HEK293 (cell line): ENCODE measurements at regions not wholly inside any gene's neighbourhood (a gene's known extent, or its start where the extent isn't known, plus 50 kb on each side); places are given as distances from the start of the nearest gene placed in this dataset.

Source experiments
- HOXA7 ChIP-seq: sonication (generic); formaldehyde crosslinking; IDR thresholded peaks from 2 replicates; pipeline ENCODE4 v1.8.1; 2022; ENCODE audit warnings: missing genetic modification reagents, borderline replicate concordance
- TCF7L2 ChIP-seq: IDR thresholded peaks from 2 replicates; pipeline ENCODE4 v1.6.1; 2011; ENCODE audit warnings: low read depth, mild to moderate bottlenecking, inconsistent platforms, low read length, moderate library complexity, borderline replicate concordance
- YY1 ChIP-seq: fragments of 450-650 bp; formaldehyde crosslinking; IDR thresholded peaks from 2 replicates; pipeline ENCODE4 v1.5.1; 2018; ENCODE audit warnings: missing biosample characterization, missing genetic modification characterization
- ZBTB8A ChIP-seq: fragments of 450-650 bp; formaldehyde crosslinking; IDR thresholded peaks from 2 replicates; pipeline ENCODE4 v1.5.1; 2016; ENCODE audit warnings: missing biosample characterization, missing genetic modification characterization
- ZNF623 ChIP-seq: fragments of 450-650 bp; formaldehyde crosslinking; IDR thresholded peaks from 2 replicates; pipeline ENCODE4 v1.5.1; 2016; ENCODE audit warnings: missing biosample characterization, missing genetic modification characterization
- TF ChIP-seq, protein P1 (sequence below): fragments of 450-650 bp; formaldehyde crosslinking; IDR thresholded peaks from 2 replicates; pipeline ENCODE4 v1.5.1; 2016; ENCODE audit warnings: missing biosample characterization, missing genetic modification characterization
- TF ChIP-seq, protein P2 (sequence below): fragments of 450-650 bp; formaldehyde crosslinking; IDR thresholded peaks from 2 replicates; pipeline ENCODE4 v1.5.1; 2016; ENCODE audit warnings: missing biosample characterization, missing genetic modification characterization, borderline replicate concordance
- TF ChIP-seq, protein P3 (sequence below): fragments of 450-650 bp; formaldehyde crosslinking; IDR thresholded peaks from 2 replicates; pipeline ENCODE4 v1.5.1; 2016; ENCODE audit warnings: missing biosample characterization, missing genetic modification characterization
- TF ChIP-seq, protein P4 (sequence below): fragments of 450-650 bp; formaldehyde crosslinking; IDR thresholded peaks from 2 replicates; pipeline ENCODE4 v1.5.1; 2016; ENCODE audit warnings: missing biosample characterization, missing genetic modification characterization
- TF ChIP-seq, protein P5 (sequence below): fragments of 450-650 bp; formaldehyde crosslinking; IDR thresholded peaks from 2 replicates; pipeline ENCODE4 v1.5.1; 2016; ENCODE audit warnings: missing biosample characterization, missing genetic modification characterization, borderline replicate concordance

DNA sequence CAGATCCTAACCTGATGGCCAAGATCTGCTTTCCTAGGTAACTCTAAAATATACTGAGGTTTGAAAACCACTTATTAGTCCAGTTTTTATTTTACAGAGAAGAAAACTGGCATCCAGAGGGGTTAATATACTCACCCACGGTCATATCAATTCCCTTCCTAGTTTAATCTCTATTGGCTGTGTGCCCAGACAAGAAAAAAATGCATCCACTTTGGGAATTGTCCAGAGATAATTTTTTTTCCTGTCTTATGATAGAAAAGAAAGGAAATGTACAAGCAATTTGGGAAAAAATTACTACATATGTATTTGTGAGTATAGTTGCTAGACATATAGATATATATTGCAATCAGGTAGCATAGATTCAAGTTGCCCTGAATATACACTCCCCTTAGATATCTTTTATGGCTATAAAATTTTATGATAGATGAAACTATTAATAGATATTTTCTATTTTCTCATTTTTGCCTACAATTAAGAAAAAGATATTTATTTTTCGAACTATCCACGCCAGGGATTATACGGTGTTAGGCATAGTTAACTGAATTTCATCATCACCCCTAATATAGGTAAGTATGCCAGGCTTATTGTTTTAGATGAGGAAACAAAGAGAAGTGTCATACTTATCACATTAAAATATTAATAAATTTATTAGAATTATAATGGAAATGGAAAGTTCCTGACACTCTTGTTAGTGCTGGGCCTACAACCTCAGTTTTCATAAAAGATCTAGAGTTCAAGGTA lies 100.5 kb upstream of the SLC38A2 start:
- no peak for TF ChIP-seq YY1 (tag by site-specific recombination)
- TF ChIP-seq HOXA7 (CRISPR knock-in tag) = no peak
- TF ChIP-seq, protein P1, sequence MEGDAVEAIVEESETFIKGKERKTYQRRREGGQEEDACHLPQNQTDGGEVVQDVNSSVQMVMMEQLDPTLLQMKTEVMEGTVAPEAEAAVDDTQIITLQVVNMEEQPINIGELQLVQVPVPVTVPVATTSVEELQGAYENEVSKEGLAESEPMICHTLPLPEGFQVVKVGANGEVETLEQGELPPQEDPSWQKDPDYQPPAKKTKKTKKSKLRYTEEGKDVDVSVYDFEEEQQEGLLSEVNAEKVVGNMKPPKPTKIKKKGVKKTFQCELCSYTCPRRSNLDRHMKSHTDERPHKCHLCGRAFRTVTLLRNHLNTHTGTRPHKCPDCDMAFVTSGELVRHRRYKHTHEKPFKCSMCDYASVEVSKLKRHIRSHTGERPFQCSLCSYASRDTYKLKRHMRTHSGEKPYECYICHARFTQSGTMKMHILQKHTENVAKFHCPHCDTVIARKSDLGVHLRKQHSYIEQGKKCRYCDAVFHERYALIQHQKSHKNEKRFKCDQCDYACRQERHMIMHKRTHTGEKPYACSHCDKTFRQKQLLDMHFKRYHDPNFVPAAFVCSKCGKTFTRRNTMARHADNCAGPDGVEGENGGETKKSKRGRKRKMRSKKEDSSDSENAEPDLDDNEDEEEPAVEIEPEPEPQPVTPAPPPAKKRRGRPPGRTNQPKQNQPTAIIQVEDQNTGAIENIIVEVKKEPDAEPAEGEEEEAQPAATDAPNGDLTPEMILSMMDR (tag by site-specific recombination) = no peak
- TF ChIP-seq, protein P2, sequence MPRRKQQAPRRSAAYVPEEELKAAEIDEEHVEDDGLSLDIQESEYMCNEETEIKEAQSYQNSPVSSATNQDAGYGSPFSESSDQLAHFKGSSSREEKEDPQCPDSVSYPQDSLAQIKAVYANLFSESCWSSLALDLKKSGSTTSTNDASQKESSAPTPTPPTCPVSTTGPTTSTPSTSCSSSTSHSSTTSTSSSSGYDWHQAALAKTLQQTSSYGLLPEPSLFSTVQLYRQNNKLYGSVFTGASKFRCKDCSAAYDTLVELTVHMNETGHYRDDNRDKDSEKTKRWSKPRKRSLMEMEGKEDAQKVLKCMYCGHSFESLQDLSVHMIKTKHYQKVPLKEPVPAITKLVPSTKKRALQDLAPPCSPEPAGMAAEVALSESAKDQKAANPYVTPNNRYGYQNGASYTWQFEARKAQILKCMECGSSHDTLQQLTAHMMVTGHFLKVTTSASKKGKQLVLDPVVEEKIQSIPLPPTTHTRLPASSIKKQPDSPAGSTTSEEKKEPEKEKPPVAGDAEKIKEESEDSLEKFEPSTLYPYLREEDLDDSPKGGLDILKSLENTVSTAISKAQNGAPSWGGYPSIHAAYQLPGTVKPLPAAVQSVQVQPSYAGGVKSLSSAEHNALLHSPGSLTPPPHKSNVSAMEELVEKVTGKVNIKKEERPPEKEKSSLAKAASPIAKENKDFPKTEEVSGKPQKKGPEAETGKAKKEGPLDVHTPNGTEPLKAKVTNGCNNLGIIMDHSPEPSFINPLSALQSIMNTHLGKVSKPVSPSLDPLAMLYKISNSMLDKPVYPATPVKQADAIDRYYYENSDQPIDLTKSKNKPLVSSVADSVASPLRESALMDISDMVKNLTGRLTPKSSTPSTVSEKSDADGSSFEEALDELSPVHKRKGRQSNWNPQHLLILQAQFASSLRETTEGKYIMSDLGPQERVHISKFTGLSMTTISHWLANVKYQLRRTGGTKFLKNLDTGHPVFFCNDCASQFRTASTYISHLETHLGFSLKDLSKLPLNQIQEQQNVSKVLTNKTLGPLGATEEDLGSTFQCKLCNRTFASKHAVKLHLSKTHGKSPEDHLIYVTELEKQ (tag by site-specific recombination) = no peak
- TF ChIP-seq ZBTB8A (tag by site-specific recombination) = no peak
- no peak for TF ChIP-seq TCF7L2
- TF ChIP-seq, protein P3, sequence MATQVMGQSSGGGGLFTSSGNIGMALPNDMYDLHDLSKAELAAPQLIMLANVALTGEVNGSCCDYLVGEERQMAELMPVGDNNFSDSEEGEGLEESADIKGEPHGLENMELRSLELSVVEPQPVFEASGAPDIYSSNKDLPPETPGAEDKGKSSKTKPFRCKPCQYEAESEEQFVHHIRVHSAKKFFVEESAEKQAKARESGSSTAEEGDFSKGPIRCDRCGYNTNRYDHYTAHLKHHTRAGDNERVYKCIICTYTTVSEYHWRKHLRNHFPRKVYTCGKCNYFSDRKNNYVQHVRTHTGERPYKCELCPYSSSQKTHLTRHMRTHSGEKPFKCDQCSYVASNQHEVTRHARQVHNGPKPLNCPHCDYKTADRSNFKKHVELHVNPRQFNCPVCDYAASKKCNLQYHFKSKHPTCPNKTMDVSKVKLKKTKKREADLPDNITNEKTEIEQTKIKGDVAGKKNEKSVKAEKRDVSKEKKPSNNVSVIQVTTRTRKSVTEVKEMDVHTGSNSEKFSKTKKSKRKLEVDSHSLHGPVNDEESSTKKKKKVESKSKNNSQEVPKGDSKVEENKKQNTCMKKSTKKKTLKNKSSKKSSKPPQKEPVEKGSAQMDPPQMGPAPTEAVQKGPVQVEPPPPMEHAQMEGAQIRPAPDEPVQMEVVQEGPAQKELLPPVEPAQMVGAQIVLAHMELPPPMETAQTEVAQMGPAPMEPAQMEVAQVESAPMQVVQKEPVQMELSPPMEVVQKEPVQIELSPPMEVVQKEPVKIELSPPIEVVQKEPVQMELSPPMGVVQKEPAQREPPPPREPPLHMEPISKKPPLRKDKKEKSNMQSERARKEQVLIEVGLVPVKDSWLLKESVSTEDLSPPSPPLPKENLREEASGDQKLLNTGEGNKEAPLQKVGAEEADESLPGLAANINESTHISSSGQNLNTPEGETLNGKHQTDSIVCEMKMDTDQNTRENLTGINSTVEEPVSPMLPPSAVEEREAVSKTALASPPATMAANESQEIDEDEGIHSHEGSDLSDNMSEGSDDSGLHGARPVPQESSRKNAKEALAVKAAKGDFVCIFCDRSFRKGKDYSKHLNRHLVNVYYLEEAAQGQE = no peak
- TF ChIP-seq ZNF623 (tag by site-specific recombination) = no peak
- TF ChIP-seq, protein P4, sequence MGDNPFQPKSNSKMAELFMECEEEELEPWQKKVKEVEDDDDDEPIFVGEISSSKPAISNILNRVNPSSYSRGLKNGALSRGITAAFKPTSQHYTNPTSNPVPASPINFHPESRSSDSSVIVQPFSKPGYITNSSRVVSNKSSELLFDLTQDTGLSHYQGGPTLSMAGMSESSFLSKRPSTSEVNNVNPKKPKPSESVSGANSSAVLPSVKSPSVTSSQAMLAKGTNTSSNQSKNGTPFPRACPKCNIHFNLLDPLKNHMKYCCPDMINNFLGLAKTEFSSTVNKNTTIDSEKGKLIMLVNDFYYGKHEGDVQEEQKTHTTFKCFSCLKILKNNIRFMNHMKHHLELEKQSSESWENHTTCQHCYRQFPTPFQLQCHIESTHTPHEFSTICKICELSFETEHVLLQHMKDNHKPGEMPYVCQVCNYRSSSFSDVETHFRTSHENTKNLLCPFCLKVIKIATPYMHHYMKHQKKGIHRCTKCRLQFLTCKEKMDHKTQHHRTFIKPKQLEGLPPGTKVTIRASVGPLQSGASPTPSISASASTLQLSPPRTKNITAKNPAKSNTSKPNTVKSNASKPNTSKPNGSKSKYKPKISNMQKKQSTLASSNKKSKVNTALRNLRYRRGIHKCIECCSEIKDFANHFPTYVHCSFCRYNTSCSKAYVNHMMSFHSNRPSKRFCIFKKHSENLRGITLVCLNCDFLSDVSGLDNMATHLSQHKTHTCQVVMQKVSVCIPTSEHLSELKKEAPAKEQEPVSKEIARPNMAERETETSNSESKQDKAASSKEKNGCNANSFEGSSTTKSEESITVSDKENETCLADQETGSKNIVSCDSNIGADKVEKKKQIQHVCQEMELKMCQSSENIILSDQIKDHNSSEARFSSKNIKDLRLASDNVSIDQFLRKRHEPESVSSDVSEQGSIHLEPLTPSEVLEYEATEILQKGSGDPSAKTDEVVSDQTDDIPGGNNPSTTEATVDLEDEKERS (tag by site-specific recombination) = no peak
- TF ChIP-seq, protein P5, sequence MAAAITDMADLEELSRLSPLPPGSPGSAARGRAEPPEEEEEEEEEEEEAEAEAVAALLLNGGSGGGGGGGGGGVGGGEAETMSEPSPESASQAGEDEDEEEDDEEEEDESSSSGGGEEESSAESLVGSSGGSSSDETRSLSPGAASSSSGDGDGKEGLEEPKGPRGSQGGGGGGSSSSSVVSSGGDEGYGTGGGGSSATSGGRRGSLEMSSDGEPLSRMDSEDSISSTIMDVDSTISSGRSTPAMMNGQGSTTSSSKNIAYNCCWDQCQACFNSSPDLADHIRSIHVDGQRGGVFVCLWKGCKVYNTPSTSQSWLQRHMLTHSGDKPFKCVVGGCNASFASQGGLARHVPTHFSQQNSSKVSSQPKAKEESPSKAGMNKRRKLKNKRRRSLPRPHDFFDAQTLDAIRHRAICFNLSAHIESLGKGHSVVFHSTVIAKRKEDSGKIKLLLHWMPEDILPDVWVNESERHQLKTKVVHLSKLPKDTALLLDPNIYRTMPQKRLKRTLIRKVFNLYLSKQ (tag by site-specific recombination) = no peak
